ENCODE measurements at regions not wholly inside any gene's neighbourhood (a gene's known extent, or its start where the extent isn't known, plus 50 kb on each side); places are given as distances from the start of the nearest gene placed in this dataset.

DNA sequence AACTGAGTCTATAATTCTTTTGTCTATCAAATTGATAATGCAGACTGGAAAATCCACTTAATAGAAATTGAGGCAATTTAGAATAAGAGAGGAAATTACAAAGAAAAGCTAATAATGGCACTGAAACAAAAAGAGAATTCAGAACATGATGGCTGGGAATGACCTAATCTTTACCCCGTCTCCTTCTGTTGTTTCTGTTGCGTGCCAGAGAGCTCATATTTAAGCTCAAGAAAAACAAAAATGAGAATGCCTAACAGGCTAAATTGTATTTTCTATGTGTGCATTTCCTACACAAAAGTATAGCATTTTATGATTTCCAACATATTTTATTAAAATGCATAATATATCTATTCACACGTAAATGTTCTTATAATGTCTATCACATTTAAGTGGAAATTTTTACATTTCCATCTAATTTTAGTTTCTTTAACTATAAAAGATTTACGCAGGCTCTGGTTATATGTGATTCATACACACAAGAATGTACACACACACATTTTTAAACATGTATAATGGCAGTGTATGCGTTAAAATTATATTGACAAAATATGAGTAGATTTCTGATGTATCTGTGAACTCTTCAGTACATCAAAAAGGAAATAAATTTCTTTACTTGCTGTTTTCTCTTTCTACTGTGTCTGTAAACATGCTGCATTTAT, 432.3 kb downstream of the SLITRK6 start:
- intact Hi-C loops (cut with micrococcal nuclease), result no loop called here
- no peak overlapping the region for H3K4me2 ChIP-seq (replicated peaks; ENCODE audit: low read depth, low read length, poor library complexity, severe bottlenecking)
- no peaks in the 10 kb centered on the region for H3K27me3 ChIP-seq (replicated peaks in 1 of 4; ENCODE audit: control extremely low read depth in 1 of 4, control insufficient read depth in 3 of 4, insufficient read depth in 4 of 4, low read length in 3 of 4)
- no peak overlapping the region for H3K9ac ChIP-seq (ENCODE audit: low read length)
- no peaks in the 10 kb centered on the region for H3K4me1 ChIP-seq (ENCODE audit: control insufficient read depth in 2 of 2, insufficient read depth in 2 of 2, low read length in 2 of 2)
- H3K9me3 Mint-ChIP-seq (ENCODE audit: insufficient read depth), result no peaks in the 10 kb centered on the region
- TF ChIP-seq, protein P1, sequence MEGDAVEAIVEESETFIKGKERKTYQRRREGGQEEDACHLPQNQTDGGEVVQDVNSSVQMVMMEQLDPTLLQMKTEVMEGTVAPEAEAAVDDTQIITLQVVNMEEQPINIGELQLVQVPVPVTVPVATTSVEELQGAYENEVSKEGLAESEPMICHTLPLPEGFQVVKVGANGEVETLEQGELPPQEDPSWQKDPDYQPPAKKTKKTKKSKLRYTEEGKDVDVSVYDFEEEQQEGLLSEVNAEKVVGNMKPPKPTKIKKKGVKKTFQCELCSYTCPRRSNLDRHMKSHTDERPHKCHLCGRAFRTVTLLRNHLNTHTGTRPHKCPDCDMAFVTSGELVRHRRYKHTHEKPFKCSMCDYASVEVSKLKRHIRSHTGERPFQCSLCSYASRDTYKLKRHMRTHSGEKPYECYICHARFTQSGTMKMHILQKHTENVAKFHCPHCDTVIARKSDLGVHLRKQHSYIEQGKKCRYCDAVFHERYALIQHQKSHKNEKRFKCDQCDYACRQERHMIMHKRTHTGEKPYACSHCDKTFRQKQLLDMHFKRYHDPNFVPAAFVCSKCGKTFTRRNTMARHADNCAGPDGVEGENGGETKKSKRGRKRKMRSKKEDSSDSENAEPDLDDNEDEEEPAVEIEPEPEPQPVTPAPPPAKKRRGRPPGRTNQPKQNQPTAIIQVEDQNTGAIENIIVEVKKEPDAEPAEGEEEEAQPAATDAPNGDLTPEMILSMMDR (IDR thresholded peaks at IDR 0.05), result no peak
- no peak for TF ChIP-seq EZH2 (IDR thresholded peaks at IDR 0.05; ENCODE audit: borderline replicate concordance, insufficient read depth, low read depth, low read length, poor library complexity, severe bottlenecking)
- peaks cover 0 to 6% (median 0%) of the 10 kb centered on the region in 3 donors for H3K9me3 ChIP-seq (ENCODE audit: control extremely low read depth in 1 of 3, control insufficient read depth in 2 of 3, insufficient read depth in 1 of 3, low read length in 2 of 3)
- H3K27ac ChIP-seq (ENCODE audit: low read length in 2 of 2), result no peak overlapping the region
- H4K20me1 ChIP-seq (ENCODE audit: control insufficient read depth, insufficient read depth, low read length, poor library complexity, severe bottlenecking), result no peaks in the 10 kb centered on the region
- no peak overlapping the region for H3K4me3 Mint-ChIP-seq
- H3K4me1 Mint-ChIP-seq, result no peaks in the 10 kb centered on the region
- DNase-seq (no peak), ATAC-seq (ENCODE audit: low read depth) (no peak)
- no peak overlapping the region for H3K4me3 ChIP-seq (ENCODE audit: control extremely low read depth in 1 of 5, extremely low read depth in 1 of 5, insufficient read depth in 1 of 5, low read depth in 2 of 5, low read length in 4 of 5)
- no peak overlapping the region for H3K27ac Mint-ChIP-seq
- H2AFZ ChIP-seq (ENCODE audit: insufficient read depth, low read depth, low read length, poor library complexity, severe bottlenecking), result no peak overlapping the region
- no peaks in the 10 kb centered on the region for H3K27me3 Mint-ChIP-seq
- no peaks in the 10 kb centered on the region for H3K36me3 ChIP-seq (replicated peaks in 1 of 2; ENCODE audit: control extremely low read depth in 1 of 2, control insufficient read depth in 1 of 2, extremely low read depth in 1 of 2, insufficient read depth in 2 of 2, low read length in 1 of 2)
- ChIA-PET CTCF (no interaction called here), POLR2A (no interaction called here)
- no CpG with 5 or more reads among the region's 5 CpGs for WGBS (ENCODE audit: insufficient coverage)
- H3K79me2 ChIP-seq (ENCODE audit: control insufficient read depth, insufficient read depth, low read length), result no peaks in the 10 kb centered on the region

DNA sequence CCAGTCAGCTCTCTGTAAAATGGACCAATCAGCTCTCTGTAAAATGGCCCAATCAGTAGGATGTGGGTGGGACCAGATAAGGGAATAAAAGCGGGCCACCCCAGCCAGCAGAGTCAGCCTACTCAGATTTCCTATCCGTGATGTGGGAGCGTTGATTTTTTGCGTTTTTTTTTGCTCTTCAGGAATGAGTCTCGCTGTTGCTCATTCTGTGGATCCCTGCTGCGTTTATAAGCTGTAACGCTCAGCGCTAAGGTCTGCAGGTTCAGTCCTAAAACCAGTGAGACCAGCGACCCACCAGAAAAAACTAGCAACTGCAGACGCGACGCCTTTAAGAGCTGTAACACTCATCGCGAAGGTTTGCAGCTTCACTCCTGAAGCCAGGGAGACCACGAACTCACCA, 435.7 kb downstream of the SLITRK6 start:
- no peak overlapping the region for H3K4me2 ChIP-seq (replicated peaks; ENCODE audit: low read depth, low read length, poor library complexity, severe bottlenecking)
- intact Hi-C loops (cut with micrococcal nuclease), result no loop called here
- POLR2A ChIA-PET, result no interaction called here
- no peak overlapping the region for H2AFZ ChIP-seq (ENCODE audit: insufficient read depth, low read depth, low read length, poor library complexity, severe bottlenecking)
- H3K4me1 ChIP-seq (ENCODE audit: control insufficient read depth in 2 of 2, insufficient read depth in 2 of 2, low read length in 2 of 2), result no peaks in the 10 kb centered on the region
- no peaks in the 10 kb centered on the region for H3K79me2 ChIP-seq (ENCODE audit: control insufficient read depth, insufficient read depth, low read length)
- CTCF ChIA-PET, result no interaction called here
- H4K20me1 ChIP-seq (ENCODE audit: control insufficient read depth, insufficient read depth, low read length, poor library complexity, severe bottlenecking), result no peaks in the 10 kb centered on the region
- Mint-ChIP-seq H3K4me1 (no peaks in the 10 kb centered on the region), H3K27ac (no peak overlapping the region), H3K9me3 (ENCODE audit: insufficient read depth) (peaks cover 2% of the 10 kb centered on the region), H3K4me3 (no peak overlapping the region), H3K27me3 (no peaks in the 10 kb centered on the region)
- H3K9ac ChIP-seq (ENCODE audit: low read length), result no peak overlapping the region
- no peak overlapping the region for H3K27ac ChIP-seq (ENCODE audit: low read length in 2 of 2)
- no peaks in the 10 kb centered on the region for H3K27me3 ChIP-seq (replicated peaks in 1 of 4; ENCODE audit: control extremely low read depth in 1 of 4, control insufficient read depth in 3 of 4, insufficient read depth in 4 of 4, low read length in 3 of 4)
- H3K4me3 ChIP-seq (ENCODE audit: control extremely low read depth in 1 of 5, extremely low read depth in 1 of 5, insufficient read depth in 1 of 5, low read depth in 2 of 5, low read length in 4 of 5), result no peak overlapping the region
- TF ChIP-seq EZH2 (IDR thresholded peaks at IDR 0.05; ENCODE audit: borderline replicate concordance, insufficient read depth, low read depth, low read length, poor library complexity, severe bottlenecking), result no peak
- TF ChIP-seq, protein P1 (IDR thresholded peaks at IDR 0.05), result no peak
- DNase-seq, result no peak
- H3K9me3 ChIP-seq (ENCODE audit: control extremely low read depth in 1 of 3, control insufficient read depth in 2 of 3, insufficient read depth in 1 of 3, low read length in 2 of 3), result peaks cover 0 to 6% (median 0%) of the 10 kb centered on the region in 3 donors
- 95% methylated on average over 15 of the region's 15 CpGs for WGBS (ENCODE audit: insufficient coverage)
- H3K36me3 ChIP-seq (replicated peaks in 1 of 2; ENCODE audit: control extremely low read depth in 1 of 2, control insufficient read depth in 1 of 2, extremely low read depth in 1 of 2, insufficient read depth in 2 of 2, low read length in 1 of 2), result no peaks in the 10 kb centered on the region
- ATAC-seq (ENCODE audit: low read depth), result no peak

Measured in B cell (primary cell).